H9 (cell line): ENCODE measurements at regions not wholly inside any gene's neighbourhood (a gene's known extent, or its start where the extent isn't known, plus 50 kb on each side); places are given as distances from the start of the nearest gene placed in this dataset.
"Not testable (repeated sequence)": the region's sequence is repeated elsewhere in the genome, so short reads cannot be mapped to it uniquely, and the experiment has no call there.

Experiments used
- DNase-seq: peaks from one replicate; pipeline ENCODE4 v3.0.0-alpha.2; 2017
- H2AFZ ChIP-seq: one replicate; pipeline ENCODE4 v1.6.1; 2013; ENCODE audit warnings: mild to moderate bottlenecking, low read length, control low read depth, moderate library complexity
- H2AK5ac ChIP-seq: 2 replicates; pipeline ENCODE4 v1.6.1; 2013; ENCODE audit warnings: low read length, control low read depth, mixed read lengths; ENCODE audit not compliant: insufficient read length
- H2BK120ac ChIP-seq: one replicate; pipeline ENCODE4 v1.6.1; 2013; ENCODE audit warnings: low read depth, mild to moderate bottlenecking, low read length, control low read depth, inconsistent platforms; ENCODE audit not compliant: poor library complexity, severe bottlenecking
- H2BK12ac ChIP-seq: 2 replicates; pipeline ENCODE4 v1.6.1; 2013; ENCODE audit warnings: low read length, control low read depth, mixed read lengths, low read depth; ENCODE audit not compliant: insufficient read length
- H2BK15ac ChIP-seq: 2 replicates; pipeline ENCODE4 v1.6.1; 2013; ENCODE audit warnings: low read depth, low read length, control low read depth
- H2BK20ac ChIP-seq: one replicate; pipeline ENCODE4 v1.6.1; 2013; ENCODE audit warnings: low read depth, mild to moderate bottlenecking, low read length, control low read depth, inconsistent platforms; ENCODE audit not compliant: poor library complexity, severe bottlenecking
- H2BK5ac ChIP-seq: 2 replicates; pipeline ENCODE4 v1.6.1; 2013; ENCODE audit warnings: low read length, control low read depth, mixed read lengths; ENCODE audit not compliant: insufficient read length
- H3K14ac ChIP-seq: 2 replicates; pipeline ENCODE4 v1.6.1; 2013; ENCODE audit warnings: low read length, control low read depth; ENCODE audit not compliant: insufficient read depth
- H3K18ac ChIP-seq: 2 replicates; pipeline ENCODE4 v1.6.1; 2013; ENCODE audit warnings: low read depth, mild to moderate bottlenecking, mixed read lengths, low read length, control low read depth; ENCODE audit not compliant: insufficient read length
- H3K23ac ChIP-seq: 2 replicates; pipeline ENCODE4 v1.6.1; 2013; ENCODE audit warnings: low read length, control low read depth, mixed read lengths, low read depth; ENCODE audit not compliant: insufficient read length
- H3K23me2 ChIP-seq: 2 replicates; pipeline ENCODE4 v1.6.1; 2013; ENCODE audit warnings: low read depth, mild to moderate bottlenecking, mixed read lengths, low read length, control low read depth; ENCODE audit not compliant: insufficient read length, poor library complexity, severe bottlenecking
- H3K27ac ChIP-seq: 2 replicates; pipeline ENCODE4 v1.5.1; 2013; ENCODE audit warnings: low read length, control low read depth, mixed read lengths, low read depth; ENCODE audit not compliant: insufficient read length
- H3K27me3 ChIP-seq: 2 replicates; pipeline ENCODE4 v1.6.1; 2013; ENCODE audit warnings: low read length, control low read depth, inconsistent platforms; ENCODE audit not compliant: insufficient read depth
- H3K4ac ChIP-seq: 2 replicates; pipeline ENCODE4 v1.6.1; 2013; ENCODE audit warnings: low read depth, mild to moderate bottlenecking, control low read depth, inconsistent platforms, low read length, moderate library complexity
- H3K4me1 ChIP-seq: 2 replicates; pipeline ENCODE4 v1.6.1; 2013; ENCODE audit warnings: low read length, control low read depth, inconsistent platforms; ENCODE audit not compliant: insufficient read depth
- H3K4me2 ChIP-seq: 2 replicates; pipeline ENCODE4 v1.6.1; 2013; ENCODE audit warnings: low read length, control low read depth, mixed read lengths; ENCODE audit not compliant: insufficient read length, insufficient read depth
- H3K56ac ChIP-seq: 2 replicates; pipeline ENCODE4 v1.6.1; 2013; ENCODE audit warnings: low read depth, mild to moderate bottlenecking, mixed read lengths, low read length, control low read depth; ENCODE audit not compliant: insufficient read length
- H3K79me1 ChIP-seq: 2 replicates; pipeline ENCODE4 v1.6.1; 2013; ENCODE audit warnings: low read depth, mild to moderate bottlenecking, moderate library complexity, low read length, control low read depth, inconsistent platforms; ENCODE audit not compliant: insufficient read depth, poor library complexity, severe bottlenecking
- H3K79me2 ChIP-seq: 2 replicates; pipeline ENCODE4 v1.6.1; 2013; ENCODE audit warnings: low read length, control low read depth, inconsistent platforms; ENCODE audit not compliant: insufficient read depth
- H3K9ac ChIP-seq: 2 replicates; pipeline ENCODE4 v1.6.1; 2013; ENCODE audit warnings: low read length, control low read depth, mixed read lengths; ENCODE audit not compliant: insufficient read length; ENCODE audit errors: extremely low read depth
- H3K9me3 ChIP-seq: one replicate; pipeline ENCODE4 v1.6.1; 2013; ENCODE audit warnings: low read depth, low read length, inconsistent platforms; ENCODE audit not compliant: control insufficient read depth
- H3T11ph ChIP-seq: one replicate; pipeline ENCODE4 v1.6.1; 2013; ENCODE audit warnings: mild to moderate bottlenecking, low read length, control low read depth, inconsistent platforms
- H4K20me1 ChIP-seq: one replicate; pipeline ENCODE4 v1.6.1; 2013; ENCODE audit not compliant: control insufficient read depth, insufficient read length, insufficient read depth
- H4K5ac ChIP-seq: 2 replicates; pipeline ENCODE4 v1.6.1; 2013; ENCODE audit warnings: low read depth, mild to moderate bottlenecking, mixed read lengths, low read length, control low read depth; ENCODE audit not compliant: insufficient read length
- H4K8ac ChIP-seq: replicated peaks from 2 replicates; pipeline ENCODE4 v1.6.1; 2013; ENCODE audit warnings: low read length, control low read depth, mixed read lengths, low read depth; ENCODE audit not compliant: insufficient read length
- H4K91ac ChIP-seq: 2 replicates; pipeline ENCODE4 v1.6.1; 2013; ENCODE audit warnings: low read depth, mild to moderate bottlenecking, moderate library complexity, mixed read lengths, low read length, control low read depth; ENCODE audit not compliant: insufficient read length
- H3K27ac Mint-ChIP-seq, 3 experiments: 2 replicates in 2 of 3; 3 replicates in 1 of 3; pipeline ENCODE4 v1.8.0; 2020 to 2021; ENCODE audit warnings: mixed read lengths in 3 of 3, mild to moderate bottlenecking in 1 of 3, moderate library complexity in 1 of 3
- H3K27me3 Mint-ChIP-seq: 2 replicates; pipeline ENCODE4 v1.8.0; 2021; ENCODE audit warnings: low read depth, mild to moderate bottlenecking, moderate library complexity, mixed read lengths
- H3K36me3 Mint-ChIP-seq, 3 experiments: 2 replicates in 2 of 3; 3 replicates in 1 of 3; pipeline ENCODE4 v1.8.0; 2020 to 2021; ENCODE audit warnings: low read depth in 3 of 3, mixed read lengths in 3 of 3; ENCODE audit not compliant: insufficient read depth in 1 of 3
- H3K4me1 Mint-ChIP-seq, 2 experiments: 2 replicates each; pipeline ENCODE4 v1.8.0; 2020; ENCODE audit warnings: mixed read lengths in 2 of 2
- H3K4me3 Mint-ChIP-seq, 2 experiments: 2 replicates in 1 of 2; 3 replicates in 1 of 2; pipeline ENCODE4 v1.8.0; 2020 to 2021; ENCODE audit warnings: mild to moderate bottlenecking in 2 of 2, mixed read lengths in 2 of 2, moderate library complexity in 1 of 2
- H3K9me3 Mint-ChIP-seq, 2 experiments: 2 replicates in 1 of 2; 3 replicates in 1 of 2; pipeline ENCODE4 v1.8.0; 2020; ENCODE audit warnings: mild to moderate bottlenecking in 2 of 2, mixed read lengths in 2 of 2, moderate library complexity in 1 of 2
- WGBS: extraction: QIAGEN DNeasy Blood & Tissue Kit; methylation state at CpG from one replicate; pipeline ENCODE4 v1.1.7; 2013; ENCODE audit warnings: missing lambda C conversion rate, low lambda C conversion rate, mixed read lengths; ENCODE audit not compliant: insufficient read length; ENCODE audit errors: extremely low coverage; 5-methylcytosine and 5-hydroxymethylcytosine counted together

DNA sequence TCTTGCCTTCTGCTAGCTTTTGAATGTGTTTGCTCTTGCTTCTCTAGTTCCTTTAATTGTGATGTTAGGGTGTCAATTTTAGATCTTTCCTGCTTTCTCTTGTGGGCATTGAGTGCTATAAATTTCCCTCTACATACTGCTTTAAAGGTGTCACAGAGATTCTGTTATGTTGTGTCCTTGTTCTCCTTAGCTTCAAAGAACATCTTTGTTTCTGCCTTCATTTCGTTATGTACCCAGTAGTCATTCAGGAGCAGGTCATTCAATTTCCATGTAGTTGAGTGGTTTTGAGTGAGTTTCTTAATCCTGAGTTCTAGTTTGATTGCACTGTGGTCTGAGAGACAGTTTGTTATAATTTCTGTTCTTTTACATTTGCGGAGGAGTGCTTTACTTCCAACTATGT lies 1639.2 kb upstream of the TMEFF2 start:
- no CpG with 5 or more reads among the region's 2 CpGs for WGBS
- not testable (repeated sequence) for H3K79me1 ChIP-seq, H3K14ac ChIP-seq, H2BK5ac ChIP-seq, H3K27me3 Mint-ChIP-seq, H4K5ac ChIP-seq, H2BK20ac ChIP-seq, H3K4ac ChIP-seq, H2AK5ac ChIP-seq, H3K4me1 Mint-ChIP-seq, H3K27ac Mint-ChIP-seq, H3K9me3 ChIP-seq, DNase-seq, H4K91ac ChIP-seq, H3K79me2 ChIP-seq, H3K27ac ChIP-seq, H2BK15ac ChIP-seq, H3K4me3 Mint-ChIP-seq, H3K4me1 ChIP-seq, H3K23ac ChIP-seq, H4K8ac ChIP-seq, H4K20me1 ChIP-seq, H3T11ph ChIP-seq, H3K9ac ChIP-seq, H2BK120ac ChIP-seq, H2AFZ ChIP-seq, H3K27me3 ChIP-seq, H3K56ac ChIP-seq, H3K23me2 ChIP-seq, H3K18ac ChIP-seq, H3K4me2 ChIP-seq, H2BK12ac ChIP-seq
- peaks cover 0 to 11% (median 4%) of the 10 kb centered on the region in 3 experiments; a peak in 2 of 7 replicates for H3K36me3 Mint-ChIP-seq
- H3K9me3 Mint-ChIP-seq: peaks cover 10 to 13% of the 10 kb centered on the region in 2 experiments
